ENCODE measurements at regions not wholly inside any gene's neighbourhood (a gene's known extent, or its start where the extent isn't known, plus 50 kb on each side); places are given as distances from the start of the nearest gene placed in this dataset.

DNA sequence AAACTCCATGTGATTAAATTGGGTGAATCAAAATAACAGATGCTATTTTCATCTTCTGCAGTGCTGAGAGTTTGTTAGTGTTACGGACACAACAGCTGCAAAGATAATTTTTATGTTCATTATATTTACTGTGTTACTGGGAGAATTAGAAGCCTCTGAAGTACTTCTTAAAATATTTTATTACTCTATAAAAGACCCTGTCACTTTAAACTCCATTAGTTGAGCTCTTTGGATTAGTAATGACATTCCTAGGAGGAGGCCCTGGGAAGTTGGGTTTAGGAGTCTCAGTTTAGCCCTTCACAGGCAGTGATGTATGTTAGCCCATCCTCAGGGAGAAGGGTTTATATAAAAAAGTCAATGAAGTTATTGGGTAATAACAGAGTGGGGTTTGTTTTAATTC, 596.7 kb downstream of the JRKL start:
- TF ChIP-seq POLR2A (IDR thresholded peaks at IDR 0.05; ENCODE audit: low read depth, low read length) (no peak), HDAC6 (IDR thresholded peaks at IDR 0.05; ENCODE audit: unreplicated experiment) (no peak), DPF2 (IDR thresholded peaks at IDR 0.05) (no peak), EZH2 (IDR thresholded peaks at IDR 0.05; ENCODE audit: borderline replicate concordance, control insufficient read depth, low read depth, low read length) (no peak), GABPA (IDR thresholded peaks at IDR 0.05; ENCODE audit: low read depth) (no peak), ZNF207 (IDR thresholded peaks at IDR 0.05; ENCODE audit: borderline replicate concordance) (no peak)
- TF ChIP-seq, protein P1, sequence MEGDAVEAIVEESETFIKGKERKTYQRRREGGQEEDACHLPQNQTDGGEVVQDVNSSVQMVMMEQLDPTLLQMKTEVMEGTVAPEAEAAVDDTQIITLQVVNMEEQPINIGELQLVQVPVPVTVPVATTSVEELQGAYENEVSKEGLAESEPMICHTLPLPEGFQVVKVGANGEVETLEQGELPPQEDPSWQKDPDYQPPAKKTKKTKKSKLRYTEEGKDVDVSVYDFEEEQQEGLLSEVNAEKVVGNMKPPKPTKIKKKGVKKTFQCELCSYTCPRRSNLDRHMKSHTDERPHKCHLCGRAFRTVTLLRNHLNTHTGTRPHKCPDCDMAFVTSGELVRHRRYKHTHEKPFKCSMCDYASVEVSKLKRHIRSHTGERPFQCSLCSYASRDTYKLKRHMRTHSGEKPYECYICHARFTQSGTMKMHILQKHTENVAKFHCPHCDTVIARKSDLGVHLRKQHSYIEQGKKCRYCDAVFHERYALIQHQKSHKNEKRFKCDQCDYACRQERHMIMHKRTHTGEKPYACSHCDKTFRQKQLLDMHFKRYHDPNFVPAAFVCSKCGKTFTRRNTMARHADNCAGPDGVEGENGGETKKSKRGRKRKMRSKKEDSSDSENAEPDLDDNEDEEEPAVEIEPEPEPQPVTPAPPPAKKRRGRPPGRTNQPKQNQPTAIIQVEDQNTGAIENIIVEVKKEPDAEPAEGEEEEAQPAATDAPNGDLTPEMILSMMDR (IDR thresholded peaks at IDR 0.05 in 2 of 3, conservative IDR thresholded peaks at IDR 0.05 in 1 of 3; ENCODE audit: control insufficient read depth in 2 of 3, extremely low read depth in 1 of 3, insufficient read depth in 1 of 3, low read depth in 3 of 3, low read length in 3 of 3): no peak

All from GM12878 (cell line).